ENCODE measurements at regions not wholly inside any gene's neighbourhood (a gene's known extent, or its start where the extent isn't known, plus 50 kb on each side); places are given as distances from the start of the nearest gene placed in this dataset.

- H4K20me1 ChIP-seq (ENCODE audit: control insufficient read depth, insufficient read depth), result no peaks in the 10 kb centered on the region
- no TSS peak for BruUV-seq (replicated peaks)
- FAIRE-seq (no peak), DNase-seq (ENCODE audit: low read depth, low spot score) (no peak), ATAC-seq (no peak)
- ChIA-PET POLR2A (no interaction called here), RAD21 (ENCODE audit: unreplicated experiment) (no interaction called here), SMC1A (ENCODE audit: uncharacterized antibody, unreplicated experiment) (no interaction called here), CTCF (no interaction called here)
- WGBS (ENCODE audit: insufficient coverage, insufficient replicate concordance, low lambda C conversion rate, missing lambda C conversion rate), result 46% methylated on average over 12 of the region's 12 CpGs
- H3K4me2 ChIP-seq (ENCODE audit: control insufficient read depth, insufficient read depth), result no peak overlapping the region
- no peak overlapping the region for H3K4me3 ChIP-seq
- H3K27ac ChIP-seq (ENCODE audit: control insufficient read depth, insufficient read depth), result no peak overlapping the region
- H3K27me3 ChIP-seq (replicated peaks in 1 of 2; ENCODE audit: control insufficient read depth in 2 of 2, insufficient read depth in 2 of 2, low read length in 1 of 2), result peaks cover 0 to 2% of the 10 kb centered on the region in 2 experiments; a peak in 1 of 4 replicates
- H3K79me2 ChIP-seq (ENCODE audit: control insufficient read depth, insufficient read depth, low read length), result no peaks in the 10 kb centered on the region
- TF ChIP-seq ATF7 (IDR thresholded peaks at IDR 0.05; ENCODE audit: low read depth) (no peak), STAT1 (conservative IDR thresholded peaks at IDR 0.05) (no peak)
- H3K36me3 ChIP-seq (ENCODE audit: control insufficient read depth in 2 of 2, insufficient read depth in 2 of 2, low read length in 1 of 2), result no peaks in the 10 kb centered on the region
- no peaks in the 10 kb centered on the region for H3K9me3 ChIP-seq (replicated peaks; ENCODE audit: control insufficient read depth, insufficient read depth, low read length)
- in situ Hi-C loops (cut with MboI), result no loop called here
- intact Hi-C loops (cut with micrococcal nuclease; ENCODE audit: unreplicated experiment), result no loop called here
- no peak overlapping the region for H3K9ac ChIP-seq (ENCODE audit: control insufficient read depth, insufficient read depth, low read length)
- H2AFZ ChIP-seq (ENCODE audit: control insufficient read depth, low read depth, low read length), result no peak overlapping the region
- no peaks in the 10 kb centered on the region for H3K4me1 ChIP-seq (ENCODE audit: control insufficient read depth, insufficient read depth, low read length)
These were observed 141.7 kb downstream of the URI1 start for GRCh38 chr19:30083701-30084156.

DNA sequence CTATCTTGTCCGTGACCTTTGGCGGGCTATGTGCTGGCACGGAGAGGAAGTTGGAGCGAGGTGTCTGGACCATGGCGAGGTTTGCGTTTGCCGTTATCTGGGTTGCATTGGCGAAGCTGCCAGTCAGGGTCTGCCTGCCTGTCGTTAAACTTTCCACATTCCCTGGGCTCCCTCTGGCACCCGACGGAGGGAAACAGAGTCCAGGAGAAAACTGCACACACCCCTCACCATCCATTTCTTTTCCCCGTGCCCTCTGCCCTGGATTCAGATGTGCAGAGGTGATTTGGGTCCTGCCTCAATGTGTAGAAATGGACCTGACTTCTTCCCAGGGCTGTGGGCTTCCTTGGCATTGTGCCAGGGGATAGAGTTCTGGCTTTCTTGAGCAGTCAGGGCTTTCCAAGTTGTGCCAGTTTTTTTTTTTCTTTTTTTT lies 142.4 kb downstream of the URI1 start:
- DNase-seq (ENCODE audit: low read depth, low spot score) (no peak), ATAC-seq (no peak), FAIRE-seq (no peak)
- H3K4me2 ChIP-seq (ENCODE audit: control insufficient read depth, insufficient read depth), result no peak overlapping the region
- no peaks in the 10 kb centered on the region for H3K9me3 ChIP-seq (replicated peaks; ENCODE audit: control insufficient read depth, insufficient read depth, low read length)
- peaks cover 0 to 2% of the 10 kb centered on the region in 2 experiments; a peak in 2 of 4 replicates for H3K27me3 ChIP-seq (replicated peaks in 1 of 2; ENCODE audit: control insufficient read depth in 2 of 2, insufficient read depth in 2 of 2, low read length in 1 of 2)
- SMC1A ChIA-PET (ENCODE audit: uncharacterized antibody, unreplicated experiment), result no interaction called here
- RAD21 ChIA-PET (ENCODE audit: unreplicated experiment), result no interaction called here
- BruUV-seq (replicated peaks), result no TSS peak
- no peak overlapping the region for H2AFZ ChIP-seq (ENCODE audit: control insufficient read depth, low read depth, low read length)
- WGBS (ENCODE audit: insufficient coverage, insufficient replicate concordance, low lambda C conversion rate, missing lambda C conversion rate), result 76% methylated on average over 12 of the region's 12 CpGs
- H3K36me3 ChIP-seq (ENCODE audit: control insufficient read depth in 2 of 2, insufficient read depth in 2 of 2, low read length in 1 of 2), result no peaks in the 10 kb centered on the region
- H3K27ac ChIP-seq (ENCODE audit: control insufficient read depth, insufficient read depth), result no peak overlapping the region
- intact Hi-C loops (cut with micrococcal nuclease; ENCODE audit: unreplicated experiment), result no loop called here
- H3K4me3 ChIP-seq, result no peak overlapping the region
- H3K79me2 ChIP-seq (ENCODE audit: control insufficient read depth, insufficient read depth, low read length), result no peaks in the 10 kb centered on the region
- no peak overlapping the region for H3K9ac ChIP-seq (ENCODE audit: control insufficient read depth, insufficient read depth, low read length)
- POLR2A ChIA-PET, result no interaction called here
- no peaks in the 10 kb centered on the region for H4K20me1 ChIP-seq (ENCODE audit: control insufficient read depth, insufficient read depth)
- CTCF ChIA-PET, result no interaction called here
- H3K4me1 ChIP-seq (ENCODE audit: control insufficient read depth, insufficient read depth, low read length), result no peaks in the 10 kb centered on the region
- in situ Hi-C loops (cut with MboI), result no loop called here
- TF ChIP-seq, protein P1, sequence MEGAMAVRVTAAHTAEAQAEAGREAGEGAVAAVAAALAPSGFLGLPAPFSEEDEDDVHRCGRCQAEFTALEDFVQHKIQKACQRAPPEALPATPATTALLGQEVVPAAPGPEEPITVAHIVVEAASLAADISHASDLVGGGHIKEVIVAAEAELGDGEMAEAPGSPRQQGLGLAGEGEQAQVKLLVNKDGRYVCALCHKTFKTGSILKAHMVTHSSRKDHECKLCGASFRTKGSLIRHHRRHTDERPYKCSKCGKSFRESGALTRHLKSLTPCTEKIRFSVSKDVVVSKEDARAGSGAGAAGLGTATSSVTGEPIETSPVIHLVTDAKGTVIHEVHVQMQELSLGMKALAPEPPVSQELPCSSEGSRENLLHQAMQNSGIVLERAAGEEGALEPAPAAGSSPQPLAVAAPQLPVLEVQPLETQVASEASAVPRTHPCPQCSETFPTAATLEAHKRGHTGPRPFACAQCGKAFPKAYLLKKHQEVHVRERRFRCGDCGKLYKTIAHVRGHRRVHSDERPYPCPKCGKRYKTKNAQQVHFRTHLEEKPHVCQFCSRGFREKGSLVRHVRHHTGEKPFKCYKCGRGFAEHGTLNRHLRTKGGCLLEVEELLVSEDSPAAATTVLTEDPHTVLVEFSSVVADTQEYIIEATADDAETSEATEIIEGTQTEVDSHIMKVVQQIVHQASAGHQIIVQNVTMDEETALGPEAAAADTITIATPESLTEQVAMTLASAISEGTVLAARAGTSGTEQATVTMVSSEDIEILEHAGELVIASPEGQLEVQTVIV (IDR thresholded peaks at IDR 0.05; ENCODE audit: borderline replicate concordance, partially characterized antibody), result no peak
- TF ChIP-seq KDM1A (IDR thresholded peaks at IDR 0.05; ENCODE audit: borderline replicate concordance) (no peak), TCF12 (IDR thresholded peaks at IDR 0.05; ENCODE audit: low read depth, low read length) (no peak), ZNF217 (IDR thresholded peaks at IDR 0.05) (no peak), HDGF (IDR thresholded peaks at IDR 0.05) (no peak), SKIL (IDR thresholded peaks at IDR 0.05; ENCODE audit: low read depth, poor library complexity, severe bottlenecking) (no peak), SMAD5 (IDR thresholded peaks at IDR 0.05; ENCODE audit: low read depth) (no peak), TARDBP (IDR thresholded peaks at IDR 0.05; ENCODE audit: borderline replicate concordance) (no peak)
- TF ChIP-seq, protein P2, sequence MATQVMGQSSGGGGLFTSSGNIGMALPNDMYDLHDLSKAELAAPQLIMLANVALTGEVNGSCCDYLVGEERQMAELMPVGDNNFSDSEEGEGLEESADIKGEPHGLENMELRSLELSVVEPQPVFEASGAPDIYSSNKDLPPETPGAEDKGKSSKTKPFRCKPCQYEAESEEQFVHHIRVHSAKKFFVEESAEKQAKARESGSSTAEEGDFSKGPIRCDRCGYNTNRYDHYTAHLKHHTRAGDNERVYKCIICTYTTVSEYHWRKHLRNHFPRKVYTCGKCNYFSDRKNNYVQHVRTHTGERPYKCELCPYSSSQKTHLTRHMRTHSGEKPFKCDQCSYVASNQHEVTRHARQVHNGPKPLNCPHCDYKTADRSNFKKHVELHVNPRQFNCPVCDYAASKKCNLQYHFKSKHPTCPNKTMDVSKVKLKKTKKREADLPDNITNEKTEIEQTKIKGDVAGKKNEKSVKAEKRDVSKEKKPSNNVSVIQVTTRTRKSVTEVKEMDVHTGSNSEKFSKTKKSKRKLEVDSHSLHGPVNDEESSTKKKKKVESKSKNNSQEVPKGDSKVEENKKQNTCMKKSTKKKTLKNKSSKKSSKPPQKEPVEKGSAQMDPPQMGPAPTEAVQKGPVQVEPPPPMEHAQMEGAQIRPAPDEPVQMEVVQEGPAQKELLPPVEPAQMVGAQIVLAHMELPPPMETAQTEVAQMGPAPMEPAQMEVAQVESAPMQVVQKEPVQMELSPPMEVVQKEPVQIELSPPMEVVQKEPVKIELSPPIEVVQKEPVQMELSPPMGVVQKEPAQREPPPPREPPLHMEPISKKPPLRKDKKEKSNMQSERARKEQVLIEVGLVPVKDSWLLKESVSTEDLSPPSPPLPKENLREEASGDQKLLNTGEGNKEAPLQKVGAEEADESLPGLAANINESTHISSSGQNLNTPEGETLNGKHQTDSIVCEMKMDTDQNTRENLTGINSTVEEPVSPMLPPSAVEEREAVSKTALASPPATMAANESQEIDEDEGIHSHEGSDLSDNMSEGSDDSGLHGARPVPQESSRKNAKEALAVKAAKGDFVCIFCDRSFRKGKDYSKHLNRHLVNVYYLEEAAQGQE (IDR thresholded peaks at IDR 0.05; ENCODE audit: low read depth, low read length), result no peak
